ENCODE measurements at regions not wholly inside any gene's neighbourhood (a gene's known extent, or its start where the extent isn't known, plus 50 kb on each side); places are given as distances from the start of the nearest gene placed in this dataset.

DNA sequence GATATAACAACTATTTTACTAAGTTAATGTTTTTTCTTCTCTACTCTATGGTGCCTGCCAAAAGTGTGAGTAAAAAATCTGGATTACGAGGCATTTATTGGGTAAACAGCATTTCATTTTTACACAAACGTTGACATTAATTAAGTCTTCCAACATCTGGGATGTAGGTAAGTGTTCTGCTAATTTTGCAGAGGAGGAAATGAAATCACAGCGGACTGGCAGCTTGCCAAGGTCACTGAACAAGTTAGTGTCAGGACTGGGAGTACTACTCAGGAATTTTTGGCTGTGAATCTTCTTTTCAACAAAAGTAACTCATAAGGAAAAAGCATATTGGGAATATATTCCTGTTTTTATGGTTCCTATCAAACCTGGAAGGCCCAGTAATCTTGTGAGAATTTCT, 612.1 kb upstream of the FZD8 start:
- TF ChIP-seq, protein P1, sequence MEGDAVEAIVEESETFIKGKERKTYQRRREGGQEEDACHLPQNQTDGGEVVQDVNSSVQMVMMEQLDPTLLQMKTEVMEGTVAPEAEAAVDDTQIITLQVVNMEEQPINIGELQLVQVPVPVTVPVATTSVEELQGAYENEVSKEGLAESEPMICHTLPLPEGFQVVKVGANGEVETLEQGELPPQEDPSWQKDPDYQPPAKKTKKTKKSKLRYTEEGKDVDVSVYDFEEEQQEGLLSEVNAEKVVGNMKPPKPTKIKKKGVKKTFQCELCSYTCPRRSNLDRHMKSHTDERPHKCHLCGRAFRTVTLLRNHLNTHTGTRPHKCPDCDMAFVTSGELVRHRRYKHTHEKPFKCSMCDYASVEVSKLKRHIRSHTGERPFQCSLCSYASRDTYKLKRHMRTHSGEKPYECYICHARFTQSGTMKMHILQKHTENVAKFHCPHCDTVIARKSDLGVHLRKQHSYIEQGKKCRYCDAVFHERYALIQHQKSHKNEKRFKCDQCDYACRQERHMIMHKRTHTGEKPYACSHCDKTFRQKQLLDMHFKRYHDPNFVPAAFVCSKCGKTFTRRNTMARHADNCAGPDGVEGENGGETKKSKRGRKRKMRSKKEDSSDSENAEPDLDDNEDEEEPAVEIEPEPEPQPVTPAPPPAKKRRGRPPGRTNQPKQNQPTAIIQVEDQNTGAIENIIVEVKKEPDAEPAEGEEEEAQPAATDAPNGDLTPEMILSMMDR (IDR thresholded peaks at IDR 0.05; ENCODE audit: low read length), result no peak
- no peak for TF ChIP-seq EZH2 (optimal IDR thresholded peaks at IDR 0.05; ENCODE audit: low read depth, low read length)

All from MM.1S (cell line).